ENCODE measurements at regions not wholly inside any gene's neighbourhood (a gene's known extent, or its start where the extent isn't known, plus 50 kb on each side); places are given as distances from the start of the nearest gene placed in this dataset.

DNA sequence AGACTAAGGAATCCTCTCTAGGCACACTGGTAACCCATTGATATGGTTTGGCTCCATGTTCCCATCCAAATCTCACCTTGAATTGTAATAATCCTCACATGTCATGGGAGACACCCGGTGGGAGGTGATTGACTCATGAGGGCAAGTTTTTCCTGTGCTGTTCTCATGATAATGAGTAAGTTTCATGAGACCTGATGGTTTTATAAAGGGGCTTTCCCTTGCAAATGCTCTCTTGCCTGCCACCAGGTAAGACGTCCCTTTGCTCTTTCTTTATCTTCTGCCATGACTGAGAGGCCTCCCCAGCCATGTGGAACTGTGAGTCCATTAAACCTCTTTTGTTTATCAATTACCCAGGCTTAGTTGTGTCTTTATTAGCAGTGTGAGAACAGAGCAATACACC lies 81.4 kb upstream of the GPC6 start (continued):
- TF ChIP-seq ZNF629 (CRISPR knock-in tag; conservative IDR thresholded peaks at IDR 0.05) (no peak), ZNF563 (CRISPR knock-in tag; IDR thresholded peaks at IDR 0.05) (no peak), JUND (CRISPR knock-in tag; IDR thresholded peaks at IDR 0.05) (no peak)

DNA sequence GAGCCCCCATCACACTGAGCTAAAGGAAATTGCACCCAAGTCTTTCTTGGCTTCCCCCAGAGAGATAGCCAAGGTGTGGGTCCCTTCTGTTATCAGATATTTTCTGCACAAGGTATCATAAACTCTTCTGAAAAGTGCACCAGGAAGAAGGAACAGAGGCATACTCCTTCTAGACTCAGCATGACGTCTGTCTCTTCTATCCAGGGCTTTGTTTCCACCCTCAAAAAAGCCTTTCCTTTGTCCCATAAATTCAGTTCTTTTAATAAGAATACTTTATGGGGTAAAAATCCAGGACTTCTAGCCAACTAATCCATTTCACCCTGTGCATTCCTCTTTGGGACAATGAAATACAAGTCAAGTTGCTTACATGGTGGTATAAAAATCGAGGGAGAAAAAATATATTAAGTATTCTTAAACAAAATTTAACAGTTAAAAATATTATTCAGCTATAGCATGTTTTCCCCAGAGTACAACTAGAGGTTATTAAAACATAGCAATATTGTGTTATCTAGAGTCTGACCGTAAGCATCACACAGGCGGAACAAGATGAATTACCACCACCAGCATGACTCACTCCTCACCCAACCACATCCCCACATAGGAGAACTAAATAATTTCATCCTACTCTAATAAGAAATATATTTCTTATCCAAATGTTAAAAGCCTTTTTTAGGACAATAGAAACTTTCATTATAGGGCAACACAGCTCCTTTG lies 79.9 kb upstream of the GPC6 start:
- H2AFZ ChIP-seq (ENCODE audit: low read length) = no peak overlapping the region
- H3K4me2 ChIP-seq (ENCODE audit: low read depth, low read length) = no peak overlapping the region
- in situ Hi-C loops (cut with HindIII; ENCODE audit: extremely low pct_ligation_motif_present, low pct_unique_long_range_greater_than_20kb) = no loop called here
- H3K27me3 ChIP-seq (ENCODE audit: control insufficient read depth in 1 of 2, insufficient read depth in 2 of 2, low read length in 2 of 2) = no peaks in the 10 kb centered on the region
- ChIA-PET POLR2A (no interaction called here), CTCF (ENCODE audit: low intra/inter-chr PET ratio, low total read pairs) (no interaction called here)
- DNase-seq (ENCODE audit: low spot score) = no peak
- H3K4me3 ChIP-seq (replicated peaks in 1 of 3; ENCODE audit: insufficient read depth in 1 of 3, low read depth in 2 of 3, low read length in 3 of 3) = no peak overlapping the region
- H3K27ac ChIP-seq (ENCODE audit: extremely low read length, insufficient read depth, low read length) = no peak overlapping the region
- intact Hi-C loops (cut with micrococcal nuclease; ENCODE audit: unreplicated experiment) = no loop called here
- FAIRE-seq = no peak
- no peak for TF ChIP-seq ZBTB38 (CRISPR knock-in tag; IDR thresholded peaks at IDR 0.05)
- TF ChIP-seq, protein P1, sequence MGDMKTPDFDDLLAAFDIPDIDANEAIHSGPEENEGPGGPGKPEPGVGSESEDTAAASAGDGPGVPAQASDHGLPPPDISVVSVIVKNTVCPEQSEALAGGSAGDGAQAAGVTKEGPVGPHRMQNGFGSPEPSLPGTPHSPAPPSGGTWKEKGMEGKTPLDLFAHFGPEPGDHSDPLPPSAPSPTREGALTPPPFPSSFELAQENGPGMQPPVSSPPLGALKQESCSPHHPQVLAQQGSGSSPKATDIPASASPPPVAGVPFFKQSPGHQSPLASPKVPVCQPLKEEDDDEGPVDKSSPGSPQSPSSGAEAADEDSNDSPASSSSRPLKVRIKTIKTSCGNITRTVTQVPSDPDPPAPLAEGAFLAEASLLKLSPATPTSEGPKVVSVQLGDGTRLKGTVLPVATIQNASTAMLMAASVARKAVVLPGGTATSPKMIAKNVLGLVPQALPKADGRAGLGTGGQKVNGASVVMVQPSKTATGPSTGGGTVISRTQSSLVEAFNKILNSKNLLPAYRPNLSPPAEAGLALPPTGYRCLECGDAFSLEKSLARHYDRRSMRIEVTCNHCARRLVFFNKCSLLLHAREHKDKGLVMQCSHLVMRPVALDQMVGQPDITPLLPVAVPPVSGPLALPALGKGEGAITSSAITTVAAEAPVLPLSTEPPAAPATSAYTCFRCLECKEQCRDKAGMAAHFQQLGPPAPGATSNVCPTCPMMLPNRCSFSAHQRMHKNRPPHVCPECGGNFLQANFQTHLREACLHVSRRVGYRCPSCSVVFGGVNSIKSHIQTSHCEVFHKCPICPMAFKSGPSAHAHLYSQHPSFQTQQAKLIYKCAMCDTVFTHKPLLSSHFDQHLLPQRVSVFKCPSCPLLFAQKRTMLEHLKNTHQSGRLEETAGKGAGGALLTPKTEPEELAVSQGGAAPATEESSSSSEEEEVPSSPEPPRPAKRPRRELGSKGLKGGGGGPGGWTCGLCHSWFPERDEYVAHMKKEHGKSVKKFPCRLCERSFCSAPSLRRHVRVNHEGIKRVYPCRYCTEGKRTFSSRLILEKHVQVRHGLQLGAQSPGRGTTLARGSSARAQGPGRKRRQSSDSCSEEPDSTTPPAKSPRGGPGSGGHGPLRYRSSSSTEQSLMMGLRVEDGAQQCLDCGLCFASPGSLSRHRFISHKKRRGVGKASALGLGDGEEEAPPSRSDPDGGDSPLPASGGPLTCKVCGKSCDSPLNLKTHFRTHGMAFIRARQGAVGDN (CRISPR knock-in tag; IDR thresholded peaks at IDR 0.05) = no peak
- no peak for TF ChIP-seq HDAC1 (CRISPR knock-in tag; IDR thresholded peaks at IDR 0.05)
- TF ChIP-seq HNRNPK (IDR thresholded peaks at IDR 0.05; ENCODE audit: low read depth, low read length, poor library complexity, severe bottlenecking) = no peak
- TF ChIP-seq IRF2 (CRISPR knock-in tag; IDR thresholded peaks at IDR 0.05) = no peak
- ATAC-seq = no peak
- WGBS (ENCODE audit: low lambda C conversion rate) = 29% methylated on average over 4 of the region's 4 CpGs
- no peaks in the 10 kb centered on the region for H3K4me1 ChIP-seq (ENCODE audit: insufficient read depth, low read length)
- H3K9ac ChIP-seq (ENCODE audit: insufficient read depth, low read depth, low read length) = no peak overlapping the region
- no TSS peak for BruUV-seq (replicated peaks)
- no peaks in the 10 kb centered on the region for H3K79me2 ChIP-seq (ENCODE audit: insufficient read depth, low read length)
- H4K20me1 ChIP-seq (ENCODE audit: insufficient read depth, low read length) = no peaks in the 10 kb centered on the region
- no peaks in the 10 kb centered on the region for H3K9me3 ChIP-seq (ENCODE audit: low read length)
- no peaks in the 10 kb centered on the region for H3K36me3 ChIP-seq (replicated peaks in 1 of 2; ENCODE audit: control insufficient read depth in 1 of 2, insufficient read depth in 2 of 2, low read length in 2 of 2)

All from HepG2 (cell line).